T47D (cell line): ENCODE measurements at regions not wholly inside any gene's neighbourhood (a gene's known extent, or its start where the extent isn't known, plus 50 kb on each side); places are given as distances from the start of the nearest gene placed in this dataset.

Experiments used
- DNase-seq, 2 experiments: peaks; one replicate each; pipeline versions ENCODE4 v3.0.0 to v3.0.0-alpha.2; 2011 to 2012; ENCODE audit warnings: low read depth in 1 of 2, low spot score in 1 of 2
- JUND ChIP-seq: IDR thresholded peaks from 2 replicates; pipeline ENCODE4 v1.6.1; 2012; ENCODE audit warnings: low read depth
- in situ Hi-C: cut with HindIII; loops from 2 replicates; pipeline ENCODE4 v1.10.0; 2016; ENCODE audit warnings: low sequenced_read_pairs, low pct_unique_long_range_greater_than_20kb

- in situ Hi-C loops = no loop called here
- DNase-seq = no peak
- TF ChIP-seq JUND = peak; percentile 25; the same call in 1 of the 2 replicates
Measured at GRCh38 chr1:168861421-168862004, 132.5 kb upstream of the DPT start.

DNA sequence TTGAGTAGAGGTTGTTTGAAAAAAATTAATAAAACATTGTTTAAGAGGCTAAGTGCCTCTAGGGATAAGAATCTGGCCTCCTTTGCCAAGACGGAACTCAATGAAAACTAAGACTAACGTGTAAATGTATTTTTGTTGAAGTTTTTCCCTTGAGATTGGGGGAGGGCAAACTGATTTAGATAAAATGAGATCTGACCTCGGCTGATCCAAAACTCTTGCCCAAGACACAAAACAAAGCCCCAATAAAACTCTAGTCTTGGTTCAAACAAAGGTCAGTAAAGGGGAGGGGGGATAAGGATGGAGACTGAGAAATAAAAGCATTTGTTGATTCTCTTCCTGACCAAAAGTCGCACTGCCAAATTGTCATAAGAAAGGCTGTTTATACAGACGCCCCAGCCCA, 134.8 kb upstream of the DPT start:
- TF ChIP-seq JUND = no peak
- no peak for DNase-seq
- in situ Hi-C loops = no loop called here

GRCh38 chr1:168864266-168864665, 135.3 kb upstream of the DPT start:
- DNase-seq = no peak
- in situ Hi-C loops = no loop called here
- TF ChIP-seq JUND = no peak

DNA sequence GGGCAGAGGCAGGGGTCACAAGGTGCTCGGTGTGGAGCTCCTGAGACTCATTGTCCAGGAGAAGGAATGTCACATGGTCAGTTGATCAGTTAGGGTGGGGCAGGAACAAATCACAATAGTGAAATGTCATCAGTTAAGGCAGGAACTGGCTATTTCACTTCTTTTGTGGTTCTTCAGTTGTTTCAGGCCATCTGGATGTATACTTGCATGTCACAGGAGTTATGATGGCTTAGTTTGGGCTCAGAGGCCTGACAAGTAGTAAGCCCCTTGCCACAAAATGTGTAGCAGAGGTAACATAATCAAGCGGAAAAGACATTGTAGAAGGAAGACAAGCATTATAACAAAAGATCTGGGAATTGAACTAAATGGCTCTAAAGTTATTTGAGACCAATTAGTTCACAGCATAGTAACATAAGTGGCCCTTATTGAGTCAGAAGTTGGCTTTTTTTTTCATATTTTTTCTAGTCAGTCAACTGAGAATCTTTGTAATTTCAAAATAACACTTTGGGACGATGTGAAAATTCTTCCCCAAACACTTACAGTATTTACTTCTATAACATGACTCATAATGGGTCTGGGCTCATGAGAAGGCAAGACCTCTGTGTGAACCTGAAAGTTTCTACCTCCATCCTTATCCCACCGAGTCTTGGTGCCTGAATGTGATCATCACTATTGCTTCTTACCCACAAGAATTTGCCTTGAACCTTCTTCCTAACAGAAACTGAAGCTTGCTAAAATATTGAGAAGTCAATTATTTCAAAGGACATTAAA, 137.0 kb upstream of the DPT start:
- DNase-seq = no peak
- in situ Hi-C loops = no loop called here
- no peak for TF ChIP-seq JUND

DNA sequence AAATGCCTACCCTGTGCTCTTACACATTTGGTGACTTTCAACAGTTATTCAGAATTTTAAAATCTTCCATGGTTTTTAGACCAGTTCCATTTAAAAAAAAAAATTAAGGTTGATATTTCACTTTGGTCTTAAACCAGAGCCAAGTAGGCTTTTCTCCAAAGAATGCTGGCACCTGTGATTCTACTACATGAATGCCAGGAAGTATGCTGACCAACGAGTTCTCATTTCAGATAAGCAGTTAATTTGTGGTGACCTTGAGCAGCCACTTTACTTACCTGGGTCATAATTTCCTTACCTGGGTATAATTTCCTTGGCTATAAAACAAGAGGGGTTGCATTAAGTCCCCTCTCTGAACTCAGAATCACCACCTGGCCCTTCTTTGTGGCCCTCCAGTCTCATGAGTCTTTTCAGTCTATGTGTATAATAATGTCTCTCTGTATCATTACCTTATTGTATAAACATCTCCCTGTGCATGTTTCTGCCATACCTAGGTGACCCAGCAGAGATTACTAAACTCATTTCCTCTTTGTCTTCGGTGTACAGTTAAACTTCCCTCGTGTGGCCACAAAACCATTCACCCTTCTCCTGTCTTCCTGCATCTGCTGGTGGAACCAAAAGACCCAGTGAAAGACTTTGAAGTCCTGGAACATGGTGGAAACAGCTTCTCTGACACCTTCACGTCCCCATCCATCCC, 139.1 kb upstream of the DPT start:
- in situ Hi-C loops = no loop called here
- DNase-seq = peak in 1 of 2 experiments; percentile 41
- no peak for TF ChIP-seq JUND

- in situ Hi-C loops = no loop called here
- no peak for TF ChIP-seq JUND
- no peak for DNase-seq
Measured at GRCh38 chr1:168871531-168871930, 142.5 kb upstream of the DPT start.

- TF ChIP-seq JUND = no peak
Measured at GRCh38 chr1:168875831-168876230, 146.8 kb upstream of the DPT start.

DNA sequence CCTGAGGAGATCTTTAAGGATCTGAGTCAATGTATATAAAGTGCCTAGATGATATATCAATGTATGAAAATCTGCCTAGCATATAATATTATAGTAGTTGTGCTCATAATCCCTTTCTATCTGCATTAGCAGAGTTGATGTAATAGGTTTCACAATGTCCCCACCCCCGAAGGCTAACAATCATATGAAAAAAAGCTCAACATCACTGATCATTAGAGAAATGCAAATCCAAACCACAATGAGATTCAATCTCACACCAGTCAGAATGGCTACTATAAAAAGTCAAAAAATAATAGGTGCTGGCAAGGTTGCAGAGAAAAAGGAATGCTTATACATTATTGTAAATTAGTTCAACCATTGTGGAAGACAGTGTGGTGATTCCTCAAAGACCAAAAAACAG, 147.8 kb upstream of the DPT start:
- in situ Hi-C loops = no loop called here
- TF ChIP-seq JUND = no peak
- no peak for DNase-seq

More at GRCh38 chr1:168875831-168876230, 146.8 kb upstream of the DPT start:
- no peak for DNase-seq
- in situ Hi-C loops = no loop called here

DNA sequence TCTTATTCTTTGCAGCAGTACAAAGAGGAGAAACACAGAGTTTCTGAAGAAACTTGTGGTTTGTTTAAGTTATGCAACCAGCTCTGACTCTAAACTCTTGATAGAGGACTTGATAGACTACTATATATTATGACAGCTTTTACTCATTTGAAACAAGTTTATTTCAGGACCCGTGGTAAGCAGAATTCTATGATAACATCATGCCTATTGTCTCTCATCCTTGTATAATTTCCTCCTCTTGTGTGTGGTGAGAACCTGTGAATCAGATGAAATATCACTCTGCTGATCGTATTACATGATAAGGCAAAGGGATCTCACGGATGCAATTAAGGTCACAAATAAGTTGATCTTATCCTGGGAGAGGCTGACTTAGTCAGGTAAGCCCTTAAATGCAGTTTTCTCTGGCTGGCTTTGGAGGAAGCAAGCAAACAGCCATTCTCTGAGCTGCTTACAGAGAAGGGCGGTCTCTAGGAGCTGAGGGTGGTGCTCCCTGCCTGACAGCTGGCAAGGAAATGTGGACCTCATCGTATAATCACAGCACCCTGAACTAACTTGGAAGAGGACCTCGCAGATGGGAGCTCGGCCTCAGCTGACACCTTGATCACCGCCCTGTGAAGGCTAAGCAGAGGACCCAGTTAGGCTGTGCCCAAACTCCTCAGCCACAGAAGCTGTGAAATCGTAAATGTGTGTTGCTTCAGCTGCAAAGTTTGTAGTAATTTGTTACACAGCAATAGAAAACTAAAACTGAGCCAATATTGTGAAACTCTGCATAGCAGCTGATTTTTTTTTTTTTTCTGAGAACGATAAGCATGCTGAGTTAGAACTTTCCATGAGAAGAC, 151.1 kb upstream of the DPT start:
- in situ Hi-C loops = no loop called here
- no peak for TF ChIP-seq JUND
- peak in 1 of 2 experiments; percentile 38 for DNase-seq

DNA sequence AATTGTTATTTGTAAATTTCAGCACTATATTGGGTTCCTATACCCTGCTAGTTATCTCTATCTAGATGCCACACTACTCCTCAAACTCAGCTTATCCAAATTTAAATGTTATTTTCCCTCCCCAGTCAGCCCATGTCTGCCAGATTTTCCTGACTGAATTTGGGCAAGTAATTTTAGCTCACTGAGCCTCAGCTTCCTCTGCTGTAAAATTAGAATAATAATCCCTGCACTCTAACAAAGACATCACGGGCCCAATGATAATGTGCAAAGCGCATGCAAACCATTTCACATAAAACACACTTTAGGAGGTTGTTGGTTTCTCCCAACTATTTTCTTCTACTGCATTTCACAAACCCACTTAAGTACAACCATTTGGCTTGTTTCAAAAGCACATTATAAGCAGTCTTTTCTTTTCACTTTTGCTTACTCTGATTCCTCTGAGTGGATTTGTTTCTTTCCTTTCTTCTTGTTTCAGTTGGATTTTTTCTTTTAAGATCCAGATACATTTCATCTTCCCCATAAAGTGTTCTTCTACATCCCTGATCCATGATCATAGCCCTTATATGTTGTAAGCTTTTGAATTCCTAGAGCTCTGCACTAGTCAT, 152.8 kb upstream of the DPT start:
- TF ChIP-seq JUND = no peak
- no peak for DNase-seq
- in situ Hi-C loops = no loop called here

- in situ Hi-C loops = no loop called here
Measured at GRCh38 chr1:168887381-168887780, 158.4 kb upstream of the DPT start.

DNA sequence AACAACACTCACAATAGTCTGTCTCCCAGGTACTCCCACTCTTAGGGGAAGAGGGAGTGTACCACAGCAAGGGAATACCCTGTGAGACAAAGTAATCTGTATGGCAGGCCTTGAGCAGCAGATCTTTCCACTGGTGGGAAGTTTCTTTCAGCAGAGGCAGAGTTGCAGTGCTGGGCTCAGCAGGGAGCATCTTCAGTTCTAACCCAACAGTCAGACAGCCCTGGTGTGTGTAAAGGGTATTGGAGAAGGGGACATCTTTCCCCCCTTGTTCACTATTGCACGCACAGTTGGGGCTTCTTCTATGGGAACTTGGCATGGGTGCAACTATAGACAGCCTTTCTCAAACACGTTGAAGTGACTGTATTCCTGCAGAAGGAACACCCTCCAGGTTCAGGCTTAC, 159.4 kb upstream of the DPT start:
- no peak for DNase-seq
- in situ Hi-C loops = no loop called here
- TF ChIP-seq JUND = no peak

More at GRCh38 chr1:168887381-168887780, 158.4 kb upstream of the DPT start:
- no peak for TF ChIP-seq JUND
- DNase-seq = no peak
